Adrenal gland (tissue), 9 donors: ENCODE measurements at regions not wholly inside any gene's neighbourhood (a gene's known extent, or its start where the extent isn't known, plus 50 kb on each side); places are given as distances from the start of the nearest gene placed in this dataset.

ENCODE experiments used
- DNase-seq, 7 donors: peaks; one replicate each; pipeline ENCODE4 v3.0.0-alpha.2; 2019 to 2020
- H3K27ac ChIP-seq, 5 donors: fragments of 200-600 bp; sonication (generic) in 4 of 5; 1 replicate in 3 of 5; 2 replicates in 2 of 5; pipeline versions ENCODE4 v1.5.1 to v1.8.0; 2016 to 2020; ENCODE audit warnings: mild to moderate bottlenecking in 1 of 5
- H3K27me3 ChIP-seq: fragments of 200-600 bp; 2 replicates; pipeline ENCODE4 v1.8.0; 2021
- H3K36me3 ChIP-seq, 2 donors: fragments of 200-600 bp; replicated peaks in 1 of 2; 1 replicate in 1 of 2; 2 replicates in 1 of 2; pipeline versions ENCODE4 v1.5.1 to v1.8.0; 2018 to 2022
- H3K4me1 ChIP-seq, 2 donors: fragments of 200-600 bp; replicated peaks in 1 of 2; 1 replicate in 1 of 2; 2 replicates in 1 of 2; pipeline versions ENCODE4 v1.5.1 to v1.8.0; 2018 to 2021
- H3K4me3 ChIP-seq, 4 donors: fragments of 200-600 bp; sonication (generic) in 3 of 4; one replicate each; pipeline ENCODE4 v1.5.1; 2016 to 2018
- H3K9me3 ChIP-seq, 3 donors: fragments of 200-600 bp; sonication (generic) in 1 of 3; replicated peaks in 1 of 3; 1 replicate in 2 of 3; 2 replicates in 1 of 3; pipeline versions ENCODE4 v1.5.1 to v1.8.0; 2016 to 2021
- POLR2A ChIP-seq, 2 donors: fragments of 450-650 bp; IDR thresholded peaks; one replicate each; pipeline ENCODE4 v1.6.1; 2017; ENCODE audit warnings: antibody characterized with exemption in 2 of 2, mild to moderate bottlenecking in 2 of 2, moderate library complexity in 1 of 2
- WGBS, 4 donors: extraction: QIAGEN DNeasy Blood & Tissue Kit in 2 of 4; methylation state at CpG; one replicate each; pipeline versions ENCODE4 v1.1.5 to v1.1.7; 2013 to 2017; 5-methylcytosine and 5-hydroxymethylcytosine counted together
- intact Hi-C, 2 donors: fragments of 100-400 bp; cut with DNase I; formaldehyde crosslinking; loops; one replicate each; pipeline versions ENCODE4 v1.14.1 to v1.15.0; 2022 to 2023
- small RNA-seq, 2 donors: library from RNA; depleted of rRNA; stranded (forward); fragments of <200 nt; gene quantifications; one replicate each; pipeline ENCODE3, GENCODE V24; 2016
- TF ChIP-seq, protein P1 (sequence below), 6 experiments: fragments of 450-650 bp in 4 of 6; fragments of 200-600 bp in 2 of 6; sonication (generic) in 1 of 6; IDR thresholded peaks; 1 replicate in 5 of 6; 2 replicates in 1 of 6; pipeline versions ENCODE4 v1.5.1 to v1.8.0; 2016 to 2021; ENCODE audit warnings: antibody characterized with exemption in 6 of 6, mild to moderate bottlenecking in 2 of 6, moderate library complexity in 1 of 6
- donor health status: healthy with polysubstance abuse.
- donor health status: Bipolar disorder and iron deficiency.
- donor health status: DM: yes; HTN: yes; CAD: no.
- donor health status: DM: no; HTN: no; CAD: no.
- donor health status: DM: no; HTN: no; CAD: no.

DNA sequence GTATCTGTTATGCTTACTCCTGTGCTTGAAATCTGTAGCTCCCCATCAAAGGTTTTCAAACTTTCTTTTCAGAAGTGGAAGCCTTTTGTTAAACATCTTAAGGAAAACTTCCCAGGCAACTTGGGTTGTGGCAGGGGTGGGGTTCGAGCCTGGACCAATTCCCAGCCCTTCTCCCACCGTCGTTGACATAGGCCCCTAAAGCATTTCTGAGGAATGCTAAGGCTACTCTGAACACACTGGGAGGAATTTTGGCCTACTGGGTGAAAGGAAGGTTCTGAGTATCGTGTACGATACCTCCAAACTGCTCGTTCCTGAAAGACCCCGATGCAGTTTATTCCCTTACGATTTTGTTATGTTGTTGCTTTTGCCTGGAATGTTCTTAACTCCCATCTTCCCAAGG, 56.1 kb upstream of the PMFBP1 start:
- Histone ChIP-seq H3K27me3 (no peaks in the 10 kb centered on the region), H3K4me1 (no peaks in the 10 kb centered on the region), H3K4me3 (no peak overlapping the region), H3K36me3 (no peaks in the 10 kb centered on the region), H3K9me3 (no peaks in the 10 kb centered on the region), H3K27ac (no peak overlapping the region)
- WGBS, 4 donors = 76 to 86% (median 85%) methylated on average over 8 of the region's 8 CpGs
- TF ChIP-seq POLR2A (IDR thresholded peaks at IDR 0.05) = no peak
- TF ChIP-seq, protein P1, sequence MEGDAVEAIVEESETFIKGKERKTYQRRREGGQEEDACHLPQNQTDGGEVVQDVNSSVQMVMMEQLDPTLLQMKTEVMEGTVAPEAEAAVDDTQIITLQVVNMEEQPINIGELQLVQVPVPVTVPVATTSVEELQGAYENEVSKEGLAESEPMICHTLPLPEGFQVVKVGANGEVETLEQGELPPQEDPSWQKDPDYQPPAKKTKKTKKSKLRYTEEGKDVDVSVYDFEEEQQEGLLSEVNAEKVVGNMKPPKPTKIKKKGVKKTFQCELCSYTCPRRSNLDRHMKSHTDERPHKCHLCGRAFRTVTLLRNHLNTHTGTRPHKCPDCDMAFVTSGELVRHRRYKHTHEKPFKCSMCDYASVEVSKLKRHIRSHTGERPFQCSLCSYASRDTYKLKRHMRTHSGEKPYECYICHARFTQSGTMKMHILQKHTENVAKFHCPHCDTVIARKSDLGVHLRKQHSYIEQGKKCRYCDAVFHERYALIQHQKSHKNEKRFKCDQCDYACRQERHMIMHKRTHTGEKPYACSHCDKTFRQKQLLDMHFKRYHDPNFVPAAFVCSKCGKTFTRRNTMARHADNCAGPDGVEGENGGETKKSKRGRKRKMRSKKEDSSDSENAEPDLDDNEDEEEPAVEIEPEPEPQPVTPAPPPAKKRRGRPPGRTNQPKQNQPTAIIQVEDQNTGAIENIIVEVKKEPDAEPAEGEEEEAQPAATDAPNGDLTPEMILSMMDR (IDR thresholded peaks at IDR 0.05) = no peak
- intact Hi-C loops = no loop called here
- no peak for DNase-seq

DNA sequence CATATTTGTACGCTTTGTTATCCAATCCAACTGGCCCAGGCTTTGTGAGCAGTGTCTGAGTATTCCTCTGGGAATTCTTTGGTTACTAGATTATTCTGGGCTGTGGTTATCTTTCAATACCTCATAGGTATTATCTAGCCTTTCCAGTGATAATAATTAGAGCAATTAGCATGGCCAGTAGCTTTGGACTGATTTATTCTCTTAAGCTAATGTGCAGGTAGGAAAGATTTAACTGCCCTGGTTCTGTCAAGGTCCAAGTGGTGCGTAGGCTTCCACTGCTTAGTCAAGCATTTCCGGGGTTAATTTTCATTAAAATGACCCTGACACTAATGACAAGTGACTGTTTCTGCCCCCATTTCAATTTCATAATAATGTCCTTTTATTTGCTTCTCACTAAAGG, 54.2 kb upstream of the PMFBP1 start:
- no peaks in the 10 kb centered on the region for H3K4me1 ChIP-seq
- H3K4me3 ChIP-seq = no peak overlapping the region
- no peaks in the 10 kb centered on the region for H3K27me3 ChIP-seq
- H3K36me3 ChIP-seq = no peaks in the 10 kb centered on the region
- 60 to 80% (median 62%) methylated on average over 2 to 3 of the region's 3 CpGs for WGBS, 4 donors
- no peak overlapping the region for H3K27ac ChIP-seq
- intact Hi-C loops = no loop called here
- TF ChIP-seq, protein P1 (IDR thresholded peaks at IDR 0.05) = no peak
- TF ChIP-seq POLR2A (IDR thresholded peaks at IDR 0.05) = no peak
- no peak for DNase-seq
- no peaks in the 10 kb centered on the region for H3K9me3 ChIP-seq

DNA sequence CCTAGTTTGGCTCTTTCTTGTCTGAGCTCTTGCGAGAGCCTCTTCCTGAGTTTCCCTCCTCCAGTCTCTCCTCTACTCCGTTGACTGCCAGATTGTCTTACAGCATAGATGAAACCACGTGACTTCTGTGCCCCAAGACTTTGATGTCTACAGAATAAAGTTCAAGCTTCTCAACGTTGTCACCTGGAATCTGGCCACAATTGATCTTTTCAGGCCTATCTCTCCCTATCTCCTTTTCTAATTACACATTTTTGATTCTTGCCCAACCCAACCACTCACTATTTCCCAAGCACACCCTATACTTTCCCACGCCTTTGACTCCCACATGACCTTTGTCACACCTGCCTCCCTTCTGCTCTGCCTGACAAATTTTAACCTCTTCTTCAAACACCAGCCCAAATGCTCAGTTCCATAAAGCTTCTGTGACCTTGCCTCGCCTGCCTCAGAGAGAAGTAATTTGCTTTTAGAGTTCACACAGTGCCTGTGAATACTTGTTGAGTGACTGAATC, 52.4 kb upstream of the PMFBP1 start:
- H3K27ac ChIP-seq = no peak overlapping the region
- intact Hi-C loops = no loop called here
- H3K4me3 ChIP-seq = no peak overlapping the region
- TF ChIP-seq, protein P1 (IDR thresholded peaks at IDR 0.05) = no peak
- no peak for TF ChIP-seq POLR2A (IDR thresholded peaks at IDR 0.05)
- H3K36me3 ChIP-seq = no peaks in the 10 kb centered on the region
- no peaks in the 10 kb centered on the region for H3K27me3 ChIP-seq
- H3K4me1 ChIP-seq = no peaks in the 10 kb centered on the region
- H3K9me3 ChIP-seq = no peaks in the 10 kb centered on the region
- WGBS, 4 donors = 85 to 91% (median 87%) methylated on average over 6 of the region's 6 CpGs
- DNase-seq = no peak

DNA sequence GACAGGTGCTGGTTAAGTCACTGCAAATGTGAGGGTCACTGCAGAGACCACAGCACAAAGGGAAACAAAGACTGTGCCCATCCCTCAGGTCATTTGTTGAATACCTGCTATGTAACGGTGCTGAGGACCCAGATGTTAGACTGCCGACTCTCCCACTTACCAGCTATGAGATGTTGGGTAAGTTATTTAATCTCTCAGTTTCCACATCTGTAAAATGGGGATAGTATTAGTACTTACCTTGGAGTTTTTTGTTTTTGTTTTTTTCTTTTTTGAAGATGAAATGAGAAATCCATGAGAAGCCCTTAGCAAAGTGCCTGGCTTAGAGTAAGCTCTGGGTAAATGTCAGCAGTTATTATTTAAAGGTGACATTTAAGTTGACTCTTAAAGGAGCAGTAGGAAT, 50.5 kb upstream of the PMFBP1 start:
- H3K36me3 ChIP-seq = no peaks in the 10 kb centered on the region
- no peak overlapping the region for H3K4me3 ChIP-seq
- H3K27ac ChIP-seq = no peak overlapping the region
- 87 to 96% (median 92%) methylated on average over 2 of the region's 2 CpGs for WGBS, 4 donors
- no peak for DNase-seq
- H3K9me3 ChIP-seq = no peaks in the 10 kb centered on the region
- intact Hi-C loops = no loop called here
- H3K27me3 ChIP-seq = no peaks in the 10 kb centered on the region
- no peak for TF ChIP-seq POLR2A (IDR thresholded peaks at IDR 0.05)
- H3K4me1 ChIP-seq = no peaks in the 10 kb centered on the region

Small RNA genes lying in the stretch of these regions (small RNA-seq; reads per million reads assigned to genes)
- gene RF00026 (0 reads per million in 2 donors), gene RNU7-90P (0 reads per million in 2 donors)
